SHP77 (cell line): ENCODE measurements at regions not wholly inside any gene's neighbourhood (a gene's known extent, or its start where the extent isn't known, plus 50 kb on each side); places are given as distances from the start of the nearest gene placed in this dataset.

Source experiments
- DNase-seq, 2 experiments: peaks; one replicate each; lab custom pipeline; 2025; lab: John Stamatoyannopoulos, UW

DNA sequence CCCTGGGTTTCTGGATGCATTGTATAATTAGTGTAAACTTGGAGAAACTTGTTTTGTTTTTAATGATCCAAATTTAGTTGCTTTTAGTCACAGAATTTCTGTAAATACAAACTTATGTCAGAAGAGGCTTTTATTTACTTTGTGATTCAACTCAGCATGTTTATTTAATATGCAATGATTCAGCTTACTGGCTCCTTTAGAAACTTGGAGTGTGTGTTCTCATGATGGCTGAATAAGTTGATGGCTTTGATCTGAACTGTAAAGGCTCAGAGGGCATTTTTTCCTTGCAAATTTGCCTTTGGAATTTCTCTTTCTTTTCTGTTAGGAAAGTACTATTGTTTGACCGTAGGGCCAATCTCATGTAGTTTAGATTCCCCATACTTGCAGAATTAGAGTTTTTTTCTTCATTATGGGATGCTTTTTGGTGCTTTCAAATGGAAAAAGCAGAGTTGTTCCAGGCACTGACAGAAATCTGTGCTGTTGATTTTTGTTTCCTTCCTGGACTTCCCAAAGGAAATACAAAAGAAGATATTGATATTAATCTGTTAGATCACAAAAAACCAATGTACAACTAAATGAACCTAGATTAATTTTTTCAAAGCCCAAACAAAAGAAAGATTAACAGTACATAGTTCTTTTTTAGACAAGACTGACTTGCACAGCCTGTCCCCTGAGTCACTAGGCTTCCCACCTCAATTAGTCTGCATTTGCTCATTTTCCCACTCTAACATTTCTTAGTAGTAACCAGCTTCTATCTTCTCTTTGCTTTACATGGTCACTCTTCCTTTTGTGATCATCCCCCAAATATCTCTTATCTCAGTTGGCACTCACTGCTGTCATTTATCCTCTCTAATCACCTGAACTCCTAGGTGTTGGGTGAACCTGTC, 96.8 kb upstream of the AGR3 start:
- no peak for DNase-seq

DNA sequence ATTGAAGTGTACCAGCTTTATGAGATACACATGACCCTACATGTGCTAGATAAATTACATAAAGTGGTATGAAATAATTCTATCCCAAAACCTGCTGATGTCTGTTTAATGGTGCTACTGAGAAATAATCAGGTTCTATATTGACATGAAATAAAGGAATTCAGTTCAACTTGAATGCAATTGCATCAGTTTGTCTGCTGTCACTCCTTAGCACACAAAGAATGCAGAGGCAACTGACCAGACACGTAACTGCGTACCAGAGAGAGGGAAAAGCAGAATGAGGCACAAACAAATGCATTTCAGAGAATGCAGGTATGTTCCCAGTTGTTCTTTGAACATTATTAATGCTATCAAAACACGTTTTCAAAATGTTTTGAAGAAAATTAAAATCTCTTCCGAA, 98.8 kb upstream of the AGR3 start:
- DNase-seq = no peak

DNA sequence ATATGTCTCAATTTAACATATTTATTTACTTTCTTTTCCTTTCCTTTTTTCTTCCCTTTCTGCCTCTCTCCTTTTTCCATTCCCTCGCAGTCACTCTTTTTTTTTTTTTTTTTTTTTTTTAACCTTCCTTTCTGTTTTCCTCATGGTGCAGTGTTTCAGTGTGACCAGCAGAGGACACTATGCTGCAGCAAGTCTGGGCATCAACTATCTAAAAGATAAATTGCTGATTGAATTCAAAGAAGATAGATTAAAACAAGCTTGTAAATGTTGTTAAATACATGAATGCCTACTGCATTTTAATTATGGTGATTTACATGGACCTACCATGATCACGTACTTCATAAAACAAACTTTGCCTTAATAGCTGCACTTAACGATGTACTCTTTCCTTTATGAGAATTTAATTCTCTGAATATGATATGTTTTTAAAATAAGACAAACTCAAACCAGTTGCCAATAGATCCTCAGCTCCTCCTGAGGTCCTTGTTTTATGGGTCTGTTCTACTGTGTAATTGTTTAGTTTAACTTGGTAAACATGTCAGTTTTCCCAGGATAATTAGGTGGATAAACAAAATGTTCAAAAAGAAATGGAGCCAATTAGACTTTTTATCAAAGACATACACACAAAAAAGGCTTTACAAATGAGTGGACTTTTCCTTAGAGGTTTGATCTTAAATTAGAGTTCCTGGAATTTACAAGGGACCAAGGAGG, 101.0 kb upstream of the AGR3 start:
- peak; percentile 25 to 36 for DNase-seq

DNA sequence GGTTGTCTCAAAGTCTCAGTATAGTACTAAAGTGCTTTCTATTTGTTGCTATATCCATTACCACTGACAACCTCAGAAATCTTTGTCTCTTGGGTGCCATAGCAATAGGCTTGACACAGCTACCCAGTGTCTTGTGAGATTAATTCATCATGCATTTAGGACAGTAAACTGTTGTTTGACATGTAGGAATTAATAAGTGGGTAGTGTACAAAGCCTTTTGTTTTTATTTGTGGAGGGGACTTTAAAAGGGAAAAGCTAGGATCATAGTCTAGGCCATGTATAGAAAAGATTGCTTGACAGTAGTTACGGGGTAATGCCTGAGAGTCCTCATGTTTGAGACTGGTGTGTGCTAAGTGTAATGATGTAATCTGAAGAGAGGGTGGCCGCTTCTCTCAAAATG, 102.6 kb upstream of the AGR3 start:
- DNase-seq = no peak

DNA sequence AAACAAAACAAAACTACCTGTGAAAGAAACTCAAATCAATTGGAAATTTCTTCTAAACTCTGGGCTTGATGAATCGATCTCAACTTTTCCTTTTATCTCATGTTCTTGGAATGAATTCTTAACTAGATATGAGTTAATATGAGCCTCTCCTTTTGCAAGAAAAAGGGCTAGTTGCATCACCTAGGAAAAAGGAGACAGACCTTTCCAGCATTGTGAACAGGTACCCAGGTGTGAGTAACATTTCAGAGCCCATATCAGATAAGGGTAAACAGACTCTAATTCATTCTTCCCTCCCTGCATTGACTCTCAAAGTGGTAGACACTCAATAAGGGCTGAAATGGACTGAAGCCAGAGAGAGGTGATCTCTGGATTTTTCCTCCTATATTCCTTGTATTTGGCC, 103.8 kb upstream of the AGR3 start:
- DNase-seq = no peak

DNA sequence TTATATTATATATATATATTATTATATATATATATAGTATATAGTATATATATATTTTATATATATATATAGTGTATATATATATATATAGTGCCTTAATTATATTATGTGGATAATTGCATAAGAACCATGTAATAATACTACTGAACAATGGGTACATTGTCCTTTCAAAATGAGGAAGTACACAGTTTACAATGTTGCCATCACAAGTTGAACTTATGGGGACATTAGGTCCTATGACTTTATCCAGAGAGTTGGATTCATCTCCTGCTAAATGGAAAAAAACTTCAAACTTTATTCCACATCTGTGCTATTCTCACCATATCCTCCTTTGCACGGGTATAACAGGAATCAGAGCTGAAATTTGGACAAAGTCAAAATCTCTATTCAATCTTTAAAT, 105.0 kb upstream of the AGR3 start:
- DNase-seq = no peak

DNA sequence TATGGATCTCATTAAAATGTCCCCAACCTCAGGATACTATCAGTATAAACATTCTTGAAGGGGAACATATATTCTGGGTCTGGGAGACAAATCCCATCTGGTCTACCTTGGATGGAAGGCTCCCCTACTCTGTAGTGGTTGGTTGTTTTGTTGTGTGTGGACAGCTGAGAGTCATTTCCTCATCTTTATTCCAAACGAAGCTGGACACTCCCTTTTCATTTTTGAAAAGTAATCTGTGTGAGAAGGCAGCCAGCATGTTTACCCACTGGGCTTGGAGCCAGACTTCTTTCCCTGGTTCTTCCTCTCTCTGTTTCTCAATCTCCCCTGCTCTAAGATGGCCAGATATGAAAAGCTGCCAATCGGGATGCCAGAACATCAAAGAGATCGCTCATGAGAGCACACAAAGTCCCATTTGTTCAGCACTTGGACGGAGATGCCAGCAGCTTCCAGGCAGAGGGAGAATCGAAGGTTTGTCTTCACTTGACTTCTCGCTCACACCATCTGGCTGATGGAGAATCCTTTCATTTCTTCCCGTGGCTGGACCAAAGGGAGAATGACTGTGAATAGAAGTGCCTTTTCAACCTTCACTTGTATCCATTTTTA, 108.1 kb upstream of the AGR3 start:
- DNase-seq = peak; percentile 88 to 95

DNA sequence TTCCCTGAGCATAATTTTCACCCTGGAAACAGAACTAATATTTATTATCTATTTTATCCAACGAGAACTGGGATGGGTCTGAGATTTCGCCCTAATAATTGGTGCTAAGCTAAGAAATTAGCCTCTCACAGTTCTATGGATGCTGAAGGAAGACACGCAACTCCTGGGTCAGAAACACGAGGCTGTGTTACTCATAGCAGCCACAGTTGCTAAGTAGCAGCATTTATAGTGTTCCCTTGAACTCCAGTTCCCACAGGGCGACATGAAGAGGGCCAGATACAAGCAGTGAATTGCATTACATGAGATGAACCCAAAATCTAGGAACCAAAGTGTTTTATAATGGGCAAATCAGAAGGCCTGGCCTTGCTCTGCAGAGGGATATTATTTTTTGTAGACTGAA, 109.8 kb upstream of the AGR3 start:
- DNase-seq = no peak

DNA sequence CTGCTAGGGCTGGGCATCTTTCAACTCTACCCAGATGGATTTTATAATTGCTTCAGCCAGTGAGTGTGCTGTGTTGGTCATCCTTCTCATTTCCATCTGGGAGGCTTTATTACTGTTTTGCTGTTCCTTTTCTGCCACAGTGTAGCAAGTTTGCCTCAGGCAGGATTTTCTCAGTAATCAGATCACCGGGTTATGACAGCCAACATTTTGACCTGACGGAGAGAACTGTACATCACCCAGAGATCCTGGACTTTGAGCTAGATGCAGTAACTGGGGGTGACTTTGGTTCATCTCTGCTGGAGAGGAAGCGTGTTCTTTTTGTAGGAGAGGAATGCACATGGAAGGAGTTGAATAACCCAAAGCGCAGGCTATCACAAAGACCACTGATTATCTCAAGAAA, 111.8 kb upstream of the AGR3 start:
- DNase-seq = no peak

DNA sequence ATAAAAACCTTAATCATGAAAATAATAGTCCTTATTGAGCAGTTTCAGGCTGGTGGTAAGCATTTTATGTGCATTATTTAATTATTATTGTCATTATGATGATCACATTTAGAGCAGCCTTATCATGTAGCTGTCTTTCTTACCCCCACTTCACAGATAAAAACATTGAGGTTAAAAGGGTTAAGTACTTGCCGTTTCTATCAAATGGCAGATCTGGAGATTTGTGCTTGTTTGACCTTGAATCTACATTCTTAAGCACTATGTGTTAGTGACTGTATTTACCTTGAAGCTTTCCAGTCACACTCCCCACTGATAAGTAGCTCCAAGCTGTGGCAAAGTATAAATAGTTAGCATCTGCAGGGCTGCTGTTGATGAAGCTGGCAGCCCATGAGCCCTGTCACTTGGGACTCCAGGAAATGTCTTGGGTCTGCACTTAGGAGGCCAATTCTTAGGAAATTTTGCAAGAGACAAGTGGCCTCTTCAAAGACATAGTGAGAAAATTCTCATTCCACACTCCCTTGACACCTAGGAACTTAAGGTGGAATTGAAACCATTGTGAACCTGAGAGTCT, 116.8 kb upstream of the AGR3 start:
- no peak for DNase-seq

DNA sequence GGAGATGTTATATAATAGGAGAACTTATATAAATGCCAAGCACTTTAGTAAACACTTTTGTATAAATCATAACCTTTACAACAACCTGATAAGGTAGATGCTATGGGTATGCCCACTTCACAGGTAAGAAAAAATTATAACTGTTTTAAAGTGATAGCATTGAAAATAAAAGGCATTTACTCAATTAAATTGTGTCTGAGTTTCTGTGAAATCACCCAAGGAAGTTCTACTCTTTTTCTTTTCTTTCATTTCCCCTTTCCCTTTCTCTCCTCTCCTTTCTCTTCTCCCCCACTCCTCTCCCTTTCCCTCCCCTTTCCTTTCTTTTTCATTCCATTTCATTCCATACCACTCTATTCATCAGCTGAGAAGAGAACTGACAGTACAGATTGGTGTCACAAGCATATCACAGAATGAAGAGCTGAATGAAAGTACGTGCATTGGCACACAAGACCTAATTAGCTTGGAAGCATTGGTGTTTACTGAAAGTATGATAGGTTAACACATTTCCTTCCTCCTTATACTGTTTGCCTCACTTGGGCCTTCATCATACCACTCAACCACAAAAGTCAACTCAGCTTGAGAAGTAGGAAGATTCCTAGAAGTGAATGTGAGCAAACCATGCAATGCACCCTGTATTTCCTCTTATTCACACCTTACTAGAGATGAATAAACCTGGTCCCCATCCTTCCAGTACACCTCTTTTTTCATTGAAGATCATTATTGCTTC, 117.9 kb upstream of the AGR3 start:
- DNase-seq = no peak

DNA sequence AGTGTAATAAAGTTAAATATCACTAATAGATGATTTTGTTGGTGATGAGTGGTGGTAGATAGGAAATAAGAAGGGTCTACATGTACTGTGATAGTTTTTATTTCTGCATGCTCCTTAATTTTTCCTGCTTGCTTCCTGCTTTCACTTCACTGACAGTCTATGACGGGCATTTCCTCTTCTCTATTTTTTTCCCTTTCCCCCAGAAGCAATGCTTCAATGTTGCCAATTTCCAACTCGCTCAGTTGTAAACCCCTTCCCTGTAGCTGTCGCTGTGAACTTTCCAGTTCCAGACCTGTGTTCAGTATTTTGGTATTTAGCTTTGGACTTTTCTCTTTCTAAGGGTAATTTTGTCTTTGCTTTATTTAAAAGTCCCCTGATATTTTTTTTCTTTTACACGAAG, 123.5 kb upstream of the AGR3 start:
- DNase-seq = no peak

DNA sequence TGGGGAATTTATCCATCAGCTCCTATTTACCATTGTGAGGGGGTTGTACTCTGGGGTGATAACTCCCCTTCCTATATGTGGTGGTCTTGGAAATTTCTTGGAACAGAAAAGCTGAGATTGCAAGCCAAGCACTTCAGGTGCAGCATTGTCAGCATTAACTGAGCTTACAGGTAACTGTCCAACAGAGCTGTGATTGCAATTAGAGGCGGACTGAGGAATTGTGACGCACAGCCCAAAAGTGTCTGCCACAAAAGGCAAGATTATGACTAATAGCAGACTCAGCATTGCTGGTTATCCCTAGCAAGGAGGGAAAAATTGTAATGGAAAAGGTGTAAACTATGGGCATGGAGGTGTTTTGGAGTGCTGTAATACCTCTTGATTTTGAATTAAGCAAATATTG, 126.1 kb upstream of the AGR3 start:
- DNase-seq = no peak

DNA sequence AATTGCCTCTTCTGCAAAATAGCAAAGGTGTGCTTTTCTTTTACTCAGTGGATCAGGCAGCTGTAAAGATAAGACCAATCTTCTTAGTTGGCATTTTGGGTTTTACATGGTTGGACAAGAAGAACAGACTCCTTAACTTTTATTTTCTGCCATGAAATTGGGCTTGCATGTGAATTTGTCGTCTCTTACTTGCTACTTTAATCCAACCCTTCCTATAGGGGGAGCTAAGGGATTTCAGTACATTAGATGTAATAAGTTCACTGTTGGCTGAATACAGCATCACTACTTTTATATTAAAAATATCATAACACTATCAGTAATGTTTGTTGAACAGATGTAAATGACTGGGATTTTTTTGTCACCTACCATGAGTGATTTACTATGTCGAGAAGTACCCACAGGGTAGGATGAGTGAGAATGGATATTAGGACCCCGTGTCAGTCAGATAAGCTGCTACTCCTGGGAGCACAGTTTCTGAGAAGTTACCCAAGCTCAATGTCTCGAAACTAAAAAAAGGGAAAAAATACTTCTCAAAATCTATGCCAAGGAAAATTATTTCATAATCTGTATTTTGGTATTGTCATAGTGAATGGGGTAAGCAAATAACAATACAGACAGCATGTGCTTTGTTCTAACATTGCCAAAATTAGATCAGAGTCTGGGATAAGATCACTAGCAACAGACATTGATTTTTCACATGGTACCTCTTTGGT, 127.4 kb upstream of the AGR3 start:
- DNase-seq = no peak

DNA sequence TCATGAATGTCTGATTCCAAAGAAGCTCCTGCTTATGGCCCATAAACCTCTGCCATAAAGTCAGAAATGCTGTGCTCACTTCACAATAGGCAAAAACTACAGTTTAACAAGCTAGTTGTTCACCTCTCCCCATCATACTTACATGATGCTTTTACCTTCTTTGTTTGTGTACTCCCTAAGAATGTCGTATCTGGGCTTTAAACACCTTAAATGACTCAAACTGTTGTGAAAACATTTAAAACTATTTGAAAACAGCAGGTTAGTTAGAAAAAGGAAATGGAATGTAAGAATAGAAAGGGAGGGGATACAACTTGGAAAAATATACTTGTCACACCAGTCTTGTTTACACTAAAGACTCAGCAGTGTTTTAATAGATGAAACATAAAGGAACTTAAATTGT, 128.2 kb upstream of the AGR3 start:
- DNase-seq = no peak

DNA sequence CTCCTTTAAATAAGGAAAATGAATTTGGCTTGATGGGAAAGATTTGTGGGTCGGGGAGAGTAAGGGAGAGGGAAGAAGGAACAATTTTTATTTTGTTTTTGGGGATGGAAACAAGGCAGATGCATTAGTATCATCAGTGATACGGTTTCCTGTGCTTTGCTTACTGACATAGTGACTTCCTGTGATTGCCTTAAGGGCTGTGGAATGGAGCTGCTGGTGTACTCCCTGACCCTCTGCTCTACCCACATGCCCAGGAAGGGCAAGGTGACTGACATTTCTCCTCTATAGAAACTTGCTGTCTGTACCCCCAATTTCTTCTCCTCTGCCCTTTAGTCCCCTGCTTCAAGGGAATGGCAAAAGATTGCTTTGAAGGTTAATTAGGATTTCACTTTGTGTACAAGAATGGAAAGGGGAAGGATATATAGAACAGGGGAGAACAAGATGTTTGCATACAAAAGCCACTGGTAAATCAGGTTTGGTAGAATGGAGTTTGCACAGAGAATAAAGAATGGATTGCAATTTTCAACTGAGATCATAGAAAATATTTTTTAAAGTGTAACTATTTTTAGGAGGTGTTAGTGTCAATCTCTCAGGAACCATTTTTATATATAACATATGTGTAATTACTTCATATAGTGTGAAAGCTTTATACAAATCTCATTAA, 129.0 kb upstream of the AGR3 start:
- DNase-seq = no peak

DNA sequence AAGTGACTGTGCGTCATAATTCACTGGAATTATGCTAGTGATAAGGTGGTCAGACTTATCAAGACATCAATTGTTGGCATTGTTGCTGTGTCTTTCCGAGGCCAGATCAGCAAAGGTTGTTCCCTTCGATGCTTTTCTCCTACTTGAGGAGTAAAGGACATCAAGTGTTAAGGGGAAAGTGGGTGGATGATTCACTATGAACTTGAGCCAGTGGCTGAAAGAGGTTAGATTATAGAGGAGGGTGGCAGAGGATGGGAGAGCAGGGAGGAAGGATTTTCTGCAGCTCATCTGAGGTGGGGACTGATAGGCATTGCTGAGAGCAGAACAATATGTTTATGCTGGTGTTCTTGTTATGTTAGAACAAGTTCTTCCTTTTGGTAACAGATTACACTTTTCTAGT, 131.4 kb upstream of the AGR3 start:
- no peak for DNase-seq

DNA sequence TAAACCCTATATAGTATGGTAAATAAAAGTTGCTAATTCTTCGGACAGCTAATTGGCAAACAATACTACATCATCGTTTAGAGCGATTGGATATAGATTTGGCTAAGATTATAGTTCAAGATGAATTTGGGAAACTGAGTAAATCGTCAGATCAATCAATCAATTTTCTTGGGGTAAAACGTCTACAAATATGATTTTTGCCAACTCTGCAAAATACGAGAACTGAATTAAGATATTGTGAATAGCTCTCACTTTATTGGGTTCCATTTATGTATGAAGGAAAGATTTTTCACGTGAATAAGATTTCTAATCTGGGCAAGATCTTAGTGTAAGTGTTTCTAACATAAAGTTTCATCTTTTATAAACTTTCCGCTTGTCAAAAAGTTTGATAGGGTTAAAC, 132.9 kb upstream of the AGR3 start:
- DNase-seq = no peak

DNA sequence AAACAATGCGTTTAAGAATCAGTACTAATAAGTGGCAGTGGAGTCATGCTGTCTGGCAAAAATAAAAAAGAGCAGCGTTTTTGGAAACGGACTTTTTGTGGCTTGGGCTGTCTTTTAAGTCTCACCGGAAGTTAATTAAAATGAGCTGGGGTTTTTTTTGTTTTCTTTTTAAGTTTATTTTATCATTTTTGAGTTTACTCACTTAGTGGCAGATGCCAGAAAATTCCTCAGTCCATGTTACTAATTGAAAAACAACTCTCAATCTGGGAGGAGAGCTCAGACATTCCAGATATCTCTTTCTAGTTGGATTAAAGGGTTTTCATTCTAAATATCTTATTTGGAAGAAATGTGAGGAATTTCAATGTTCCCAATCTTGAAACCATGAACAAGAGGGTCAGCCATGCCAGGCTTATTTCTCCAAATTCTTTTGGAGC, 133.8 kb upstream of the AGR3 start:
- DNase-seq = no peak

DNA sequence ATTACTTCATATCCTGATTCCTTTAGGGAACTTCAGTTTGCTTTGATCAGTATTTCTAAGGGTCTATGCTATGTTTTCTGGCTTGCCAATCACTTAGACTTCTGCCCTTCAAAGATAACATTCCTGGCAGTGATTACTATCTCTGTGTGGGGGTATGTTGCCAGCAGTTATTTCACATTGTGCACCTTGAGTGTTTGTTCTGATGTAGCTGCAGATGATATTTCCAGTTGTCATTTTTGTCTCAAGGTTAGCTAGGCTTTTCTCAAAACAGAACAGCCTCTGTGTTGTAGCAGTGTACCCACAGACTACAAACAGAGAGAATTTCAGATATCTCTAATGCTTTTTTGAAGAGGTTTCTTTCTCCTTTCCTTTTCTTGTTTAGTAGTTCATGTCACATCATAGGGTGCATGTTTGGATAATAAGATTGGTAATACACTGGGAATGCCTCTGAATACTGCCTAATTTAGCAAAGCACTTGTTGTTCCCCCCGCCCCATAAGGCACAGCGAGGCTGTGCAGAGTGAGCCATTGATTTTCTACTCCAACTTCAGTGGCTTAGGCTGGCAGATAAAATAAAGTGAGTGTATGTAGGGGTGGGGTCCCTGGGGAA, 134.7 kb upstream of the AGR3 start:
- DNase-seq = no peak
